Fibroblast of mammary gland (primary cell): ENCODE measurements at regions not wholly inside any gene's neighbourhood (a gene's known extent, or its start where the extent isn't known, plus 50 kb on each side); places are given as distances from the start of the nearest gene placed in this dataset.

Experiments
- DNase-seq: peaks from one replicate; pipeline ENCODE4 v3.0.0-alpha.2; 2010; ENCODE audit warnings: low read depth
- H3K4me3 ChIP-seq: 2 replicates; pipeline ENCODE4 v1.5.1; 2011; ENCODE audit warnings: low read depth, mild to moderate bottlenecking, low read length, moderate library complexity; ENCODE audit not compliant: control insufficient read depth
- CTCF ChIP-seq: conservative IDR thresholded peaks from 2 replicates; pipeline ENCODE4 v1.5.1; 2011; ENCODE audit warnings: low read depth, low read length, inconsistent platforms; ENCODE audit not compliant: control insufficient read depth, insufficient read depth

- no peak for TF ChIP-seq CTCF
- no peak overlapping the region for H3K4me3 ChIP-seq
- DNase-seq: no peak
Observed at GRCh38 chr17:83175119-83175821, 95.9 kb downstream of the METRNL start.

GRCh38 chr17:83175822-83176622 is 96.6 kb downstream of the METRNL start:
- no peak for DNase-seq
- no peak for TF ChIP-seq CTCF
- H3K4me3 ChIP-seq: no peak overlapping the region

GRCh38 chr17:83176623-83177583 is 97.5 kb downstream of the METRNL start:
- TF ChIP-seq CTCF: no peak
- DNase-seq: no peak
- no peak overlapping the region for H3K4me3 ChIP-seq

GRCh38 chr17:83177611-83178532 is 98.5 kb downstream of the METRNL start:
- TF ChIP-seq CTCF: no peak
- no peak for DNase-seq
- H3K4me3 ChIP-seq: no peak overlapping the region

GRCh38 chr17:83178533-83179304 is 99.3 kb downstream of the METRNL start:
- no peak overlapping the region for H3K4me3 ChIP-seq
- no peak for DNase-seq
- no peak for TF ChIP-seq CTCF
